Liver (tissue), 8 donors: ENCODE measurements at regions not wholly inside any gene's neighbourhood (a gene's known extent, or its start where the extent isn't known, plus 50 kb on each side); places are given as distances from the start of the nearest gene placed in this dataset.

ENCODE experiments used
- DNase-seq: peaks from one replicate; pipeline ENCODE4 v3.0.0-alpha.2; 2017; ENCODE audit warnings: low spot score
- H3K27ac ChIP-seq, 2 donors: one replicate each; pipeline ENCODE4 v1.7.0; 2013; ENCODE audit warnings: inconsistent platforms in 2 of 2, low read length in 2 of 2, control low read depth in 1 of 2, low read depth in 1 of 2, mild to moderate bottlenecking in 1 of 2
- H3K27me3 ChIP-seq, 4 donors: one replicate each; pipeline versions ENCODE4 v1.6.1 to v1.7.0; 2013; ENCODE audit warnings: low read length in 3 of 4, inconsistent platforms in 1 of 4, mild to moderate bottlenecking in 1 of 4, moderate library complexity in 1 of 4; ENCODE audit not compliant: control insufficient read depth in 4 of 4, insufficient read depth in 4 of 4
- H3K36me3 ChIP-seq, 4 donors: one replicate each; pipeline versions ENCODE4 v1.6.1 to v1.7.0; 2013; ENCODE audit warnings: low read length in 3 of 4, mild to moderate bottlenecking in 3 of 4, low read depth in 1 of 4, moderate library complexity in 1 of 4; ENCODE audit not compliant: control insufficient read depth in 4 of 4, insufficient read depth in 3 of 4
- H3K4me1 ChIP-seq, 4 donors: one replicate each; pipeline versions ENCODE4 v1.6.1 to v1.7.0; 2013; ENCODE audit warnings: low read length in 3 of 4, mild to moderate bottlenecking in 3 of 4, moderate library complexity in 1 of 4; ENCODE audit not compliant: control insufficient read depth in 4 of 4, insufficient read depth in 4 of 4
- H3K4me3 ChIP-seq, 3 donors: one replicate each; pipeline versions ENCODE4 v1.6.1 to v1.7.0; 2013; ENCODE audit warnings: low read length in 3 of 3, control low read depth in 1 of 3, low read depth in 1 of 3, mild to moderate bottlenecking in 1 of 3
- H3K9ac ChIP-seq, 2 donors: one replicate each; pipeline ENCODE4 v1.7.0; 2013; ENCODE audit warnings: low read length in 2 of 2, mild to moderate bottlenecking in 2 of 2, moderate library complexity in 2 of 2, control low read depth in 1 of 2, low read depth in 1 of 2
- H3K9me3 ChIP-seq, 4 donors: one replicate each; pipeline versions ENCODE4 v1.6.1 to v1.7.0; 2013; ENCODE audit warnings: low read length in 3 of 4; ENCODE audit not compliant: control insufficient read depth in 4 of 4
- EGR1 ChIP-seq, 2 donors: IDR thresholded peaks; 2 replicates each; pipeline ENCODE4 v1.6.1; 2016 to 2018; ENCODE audit warnings: antibody characterized with exemption in 2 of 2, low read depth in 2 of 2
- FOXA1 ChIP-seq: IDR thresholded peaks from 2 replicates; pipeline ENCODE4 v1.6.1; 2016; ENCODE audit warnings: antibody characterized with exemption
- FOXA2 ChIP-seq: IDR thresholded peaks from 2 replicates; pipeline ENCODE4 v1.6.1; 2016; ENCODE audit warnings: antibody characterized with exemption
- GABPA ChIP-seq, 2 donors: IDR thresholded peaks in 1 of 2; conservative IDR thresholded peaks in 1 of 2; 2 replicates each; pipeline ENCODE4 v1.6.1; 2016; ENCODE audit warnings: antibody characterized with exemption in 2 of 2, mild to moderate bottlenecking in 1 of 2, moderate library complexity in 1 of 2
- HNF4G ChIP-seq: IDR thresholded peaks from 2 replicates; pipeline ENCODE4 v1.6.1; 2016; ENCODE audit warnings: antibody characterized with exemption
- JUND ChIP-seq, 2 donors: IDR thresholded peaks; 2 replicates each; pipeline ENCODE4 v1.6.1; 2016; ENCODE audit warnings: antibody characterized with exemption in 2 of 2
- NR2F2 ChIP-seq: IDR thresholded peaks from 2 replicates; pipeline ENCODE4 v1.6.1; 2016; ENCODE audit warnings: antibody characterized with exemption
- RAD21 ChIP-seq, 2 donors: IDR thresholded peaks; 2 replicates each; pipeline ENCODE4 v1.6.1; 2016; ENCODE audit warnings: antibody characterized with exemption in 2 of 2, mild to moderate bottlenecking in 2 of 2
- RXRA ChIP-seq, 2 donors: IDR thresholded peaks; 2 replicates each; pipeline ENCODE4 v1.6.1; 2017 to 2018; ENCODE audit warnings: antibody characterized with exemption in 2 of 2, mild to moderate bottlenecking in 1 of 2
- SP1 ChIP-seq: IDR thresholded peaks from 2 replicates; pipeline ENCODE4 v1.6.1; 2018; ENCODE audit warnings: antibody characterized with exemption, mild to moderate bottlenecking
- TAF1 ChIP-seq: conservative IDR thresholded peaks from 2 replicates; pipeline ENCODE4 v1.6.1; 2016; ENCODE audit warnings: antibody characterized with exemption, mild to moderate bottlenecking
- YY1 ChIP-seq: IDR thresholded peaks from 2 replicates; pipeline ENCODE4 v1.6.1; 2016; ENCODE audit warnings: antibody characterized with exemption, mild to moderate bottlenecking
- WGBS: extraction: QIAGEN DNeasy Blood & Tissue Kit; methylation state at CpG from one replicate; pipeline ENCODE4 v1.1.7; 2013; 5-methylcytosine and 5-hydroxymethylcytosine counted together
- TF ChIP-seq, protein P1 (sequence below): IDR thresholded peaks from 2 replicates; pipeline ENCODE4 v1.6.1; 2016; ENCODE audit warnings: antibody characterized with exemption, mild to moderate bottlenecking
- TF ChIP-seq, protein P2 (sequence below): fragments of 150-350 bp; IDR thresholded peaks from 2 replicates; pipeline ENCODE4 v1.5.1; 2017; ENCODE audit warnings: improper control_type of control experiment, low read depth, low read length; ENCODE audit not compliant: missing input control
- TF ChIP-seq, protein P3 (sequence below): IDR thresholded peaks from 2 replicates; pipeline ENCODE4 v1.6.1; 2016; ENCODE audit warnings: antibody characterized with exemption
- TF ChIP-seq, protein P4 (sequence below): IDR thresholded peaks from 2 replicates; pipeline ENCODE4 v1.6.1; 2016; ENCODE audit warnings: antibody characterized with exemption
- TF ChIP-seq, protein P5 (sequence below): IDR thresholded peaks from 2 replicates; pipeline ENCODE4 v1.6.1; 2016; ENCODE audit warnings: antibody characterized with exemption
- donor health status: healthy.
- donor health status: healthy.
- donor health status: healthy.
- donor health status: healthy.
- donor health status: healthy.

DNA sequence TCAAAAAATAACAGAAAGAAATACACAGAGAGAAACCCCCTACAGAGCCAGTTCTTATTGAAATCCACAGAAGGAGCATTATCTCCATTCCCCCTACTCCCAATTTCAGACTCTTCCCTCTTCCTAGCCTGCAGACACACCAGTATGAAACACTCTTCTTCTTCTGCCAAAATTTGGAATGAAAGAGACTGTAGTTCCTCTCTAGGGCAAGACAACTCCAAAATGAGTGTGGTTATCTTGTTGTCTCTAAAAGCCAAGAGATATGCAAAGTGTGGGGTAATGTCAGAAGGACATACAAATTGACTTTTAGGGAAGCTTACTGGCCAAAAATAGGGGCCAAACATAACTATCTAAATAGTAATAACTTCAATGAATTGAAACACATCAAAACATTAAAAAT lies 337.1 kb upstream of the SETBP1 start:
- no peaks in the 10 kb centered on the region for H3K27me3 ChIP-seq

DNA sequence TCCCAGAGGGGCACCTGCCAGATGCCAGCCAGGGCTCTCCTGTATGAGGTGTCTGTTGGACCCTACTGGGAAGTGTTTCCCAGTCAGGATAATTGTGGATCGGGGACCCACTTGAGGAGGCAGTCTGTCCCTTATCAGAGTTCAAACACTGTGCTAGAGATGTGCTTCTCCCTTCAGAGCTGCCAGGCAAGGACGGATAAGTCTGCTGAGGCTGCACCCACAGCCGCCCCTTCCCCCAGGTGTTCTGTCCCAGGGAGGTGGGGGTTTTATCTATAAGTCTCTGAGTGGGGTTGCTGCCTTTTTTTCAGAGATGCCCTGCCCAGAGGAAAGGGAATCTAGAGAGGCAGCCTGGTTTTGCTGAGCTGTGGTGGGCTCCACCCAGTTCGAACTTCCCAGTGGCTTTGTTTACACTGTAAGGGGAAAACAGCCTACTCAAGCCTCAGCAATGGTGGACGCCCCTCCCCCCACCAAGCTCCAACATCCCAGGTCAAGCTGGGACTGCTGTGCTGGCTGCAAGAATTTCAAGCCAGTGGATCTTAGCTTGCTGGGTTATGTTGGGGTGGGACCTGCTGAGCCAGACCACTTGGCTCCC lies 324.0 kb upstream of the SETBP1 start:
- Histone ChIP-seq H3K27ac (no peak overlapping the region), H3K9ac (no peak overlapping the region), H3K9me3 (no peaks in the 10 kb centered on the region), H3K36me3 (no peaks in the 10 kb centered on the region), H3K4me1 (no peaks in the 10 kb centered on the region), H3K27me3 (no peaks in the 10 kb centered on the region), H3K4me3 (no peak overlapping the region)
- WGBS, result 31% methylated on average over 5 of the region's 5 CpGs
- TF ChIP-seq GABPA (IDR thresholded peaks at IDR 0.05 in 1 of 2, conservative IDR thresholded peaks at IDR 0.05 in 1 of 2) (no peak), FOXA2 (no peak), JUND (IDR thresholded peaks at IDR 0.05) (no peak)
- TF ChIP-seq, protein P1, sequence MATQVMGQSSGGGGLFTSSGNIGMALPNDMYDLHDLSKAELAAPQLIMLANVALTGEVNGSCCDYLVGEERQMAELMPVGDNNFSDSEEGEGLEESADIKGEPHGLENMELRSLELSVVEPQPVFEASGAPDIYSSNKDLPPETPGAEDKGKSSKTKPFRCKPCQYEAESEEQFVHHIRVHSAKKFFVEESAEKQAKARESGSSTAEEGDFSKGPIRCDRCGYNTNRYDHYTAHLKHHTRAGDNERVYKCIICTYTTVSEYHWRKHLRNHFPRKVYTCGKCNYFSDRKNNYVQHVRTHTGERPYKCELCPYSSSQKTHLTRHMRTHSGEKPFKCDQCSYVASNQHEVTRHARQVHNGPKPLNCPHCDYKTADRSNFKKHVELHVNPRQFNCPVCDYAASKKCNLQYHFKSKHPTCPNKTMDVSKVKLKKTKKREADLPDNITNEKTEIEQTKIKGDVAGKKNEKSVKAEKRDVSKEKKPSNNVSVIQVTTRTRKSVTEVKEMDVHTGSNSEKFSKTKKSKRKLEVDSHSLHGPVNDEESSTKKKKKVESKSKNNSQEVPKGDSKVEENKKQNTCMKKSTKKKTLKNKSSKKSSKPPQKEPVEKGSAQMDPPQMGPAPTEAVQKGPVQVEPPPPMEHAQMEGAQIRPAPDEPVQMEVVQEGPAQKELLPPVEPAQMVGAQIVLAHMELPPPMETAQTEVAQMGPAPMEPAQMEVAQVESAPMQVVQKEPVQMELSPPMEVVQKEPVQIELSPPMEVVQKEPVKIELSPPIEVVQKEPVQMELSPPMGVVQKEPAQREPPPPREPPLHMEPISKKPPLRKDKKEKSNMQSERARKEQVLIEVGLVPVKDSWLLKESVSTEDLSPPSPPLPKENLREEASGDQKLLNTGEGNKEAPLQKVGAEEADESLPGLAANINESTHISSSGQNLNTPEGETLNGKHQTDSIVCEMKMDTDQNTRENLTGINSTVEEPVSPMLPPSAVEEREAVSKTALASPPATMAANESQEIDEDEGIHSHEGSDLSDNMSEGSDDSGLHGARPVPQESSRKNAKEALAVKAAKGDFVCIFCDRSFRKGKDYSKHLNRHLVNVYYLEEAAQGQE, result no peak
- TF ChIP-seq, protein P2, sequence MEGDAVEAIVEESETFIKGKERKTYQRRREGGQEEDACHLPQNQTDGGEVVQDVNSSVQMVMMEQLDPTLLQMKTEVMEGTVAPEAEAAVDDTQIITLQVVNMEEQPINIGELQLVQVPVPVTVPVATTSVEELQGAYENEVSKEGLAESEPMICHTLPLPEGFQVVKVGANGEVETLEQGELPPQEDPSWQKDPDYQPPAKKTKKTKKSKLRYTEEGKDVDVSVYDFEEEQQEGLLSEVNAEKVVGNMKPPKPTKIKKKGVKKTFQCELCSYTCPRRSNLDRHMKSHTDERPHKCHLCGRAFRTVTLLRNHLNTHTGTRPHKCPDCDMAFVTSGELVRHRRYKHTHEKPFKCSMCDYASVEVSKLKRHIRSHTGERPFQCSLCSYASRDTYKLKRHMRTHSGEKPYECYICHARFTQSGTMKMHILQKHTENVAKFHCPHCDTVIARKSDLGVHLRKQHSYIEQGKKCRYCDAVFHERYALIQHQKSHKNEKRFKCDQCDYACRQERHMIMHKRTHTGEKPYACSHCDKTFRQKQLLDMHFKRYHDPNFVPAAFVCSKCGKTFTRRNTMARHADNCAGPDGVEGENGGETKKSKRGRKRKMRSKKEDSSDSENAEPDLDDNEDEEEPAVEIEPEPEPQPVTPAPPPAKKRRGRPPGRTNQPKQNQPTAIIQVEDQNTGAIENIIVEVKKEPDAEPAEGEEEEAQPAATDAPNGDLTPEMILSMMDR, result no peak
- DNase-seq, result no peak

More for the DNA sequence above, 337.1 kb upstream of the SETBP1 start:
- TF ChIP-seq, protein P3, sequence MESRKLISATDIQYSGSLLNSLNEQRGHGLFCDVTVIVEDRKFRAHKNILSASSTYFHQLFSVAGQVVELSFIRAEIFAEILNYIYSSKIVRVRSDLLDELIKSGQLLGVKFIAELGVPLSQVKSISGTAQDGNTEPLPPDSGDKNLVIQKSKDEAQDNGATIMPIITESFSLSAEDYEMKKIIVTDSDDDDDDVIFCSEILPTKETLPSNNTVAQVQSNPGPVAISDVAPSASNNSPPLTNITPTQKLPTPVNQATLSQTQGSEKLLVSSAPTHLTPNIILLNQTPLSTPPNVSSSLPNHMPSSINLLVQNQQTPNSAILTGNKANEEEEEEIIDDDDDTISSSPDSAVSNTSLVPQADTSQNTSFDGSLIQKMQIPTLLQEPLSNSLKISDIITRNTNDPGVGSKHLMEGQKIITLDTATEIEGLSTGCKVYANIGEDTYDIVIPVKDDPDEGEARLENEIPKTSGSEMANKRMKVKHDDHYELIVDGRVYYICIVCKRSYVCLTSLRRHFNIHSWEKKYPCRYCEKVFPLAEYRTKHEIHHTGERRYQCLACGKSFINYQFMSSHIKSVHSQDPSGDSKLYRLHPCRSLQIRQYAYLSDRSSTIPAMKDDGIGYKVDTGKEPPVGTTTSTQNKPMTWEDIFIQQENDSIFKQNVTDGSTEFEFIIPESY, result no peak
- TF ChIP-seq, protein P4, sequence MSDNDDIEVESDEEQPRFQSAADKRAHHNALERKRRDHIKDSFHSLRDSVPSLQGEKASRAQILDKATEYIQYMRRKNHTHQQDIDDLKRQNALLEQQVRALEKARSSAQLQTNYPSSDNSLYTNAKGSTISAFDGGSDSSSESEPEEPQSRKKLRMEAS, result no peak
- TF ChIP-seq FOXA2, result no peak
- TF ChIP-seq, protein P5, sequence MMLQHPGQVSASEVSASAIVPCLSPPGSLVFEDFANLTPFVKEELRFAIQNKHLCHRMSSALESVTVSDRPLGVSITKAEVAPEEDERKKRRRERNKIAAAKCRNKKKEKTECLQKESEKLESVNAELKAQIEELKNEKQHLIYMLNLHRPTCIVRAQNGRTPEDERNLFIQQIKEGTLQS, result no peak
- no peaks in the 10 kb centered on the region for H3K36me3 ChIP-seq
- no peak overlapping the region for H3K4me3 ChIP-seq
- peaks cover 0 to 9% (median 0%) of the 10 kb centered on the region in 4 donors for H3K9me3 ChIP-seq
- H3K4me1 ChIP-seq, result no peaks in the 10 kb centered on the region
- no peak overlapping the region for H3K27ac ChIP-seq
- no peak overlapping the region for H3K9ac ChIP-seq
- DNase-seq, result no peak

DNA sequence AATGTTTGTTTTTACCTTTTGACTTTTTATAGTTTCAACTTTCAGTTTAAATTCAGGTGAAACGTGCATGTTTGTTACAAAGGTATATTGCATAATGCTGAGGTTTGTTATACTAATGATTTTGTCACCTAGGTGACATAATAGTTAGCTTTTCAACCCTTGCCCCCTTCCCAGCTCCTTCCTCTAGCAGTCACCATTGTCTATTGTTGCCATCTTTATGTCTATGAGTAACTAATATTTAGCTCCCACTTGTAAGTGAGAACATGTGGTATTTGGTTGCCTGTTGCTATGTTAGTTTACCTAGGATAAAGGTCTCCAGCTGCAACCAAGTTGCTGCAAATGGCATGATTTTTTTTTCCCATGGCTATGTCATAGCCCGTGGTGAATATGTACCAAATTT lies 322.3 kb upstream of the SETBP1 start:
- H3K4me3 ChIP-seq, result no peak overlapping the region
- no peak overlapping the region for H3K9ac ChIP-seq
- WGBS, result 56% methylated on average over 2 of the region's 2 CpGs
- no peak for DNase-seq
- no peaks in the 10 kb centered on the region for H3K4me1 ChIP-seq
- TF ChIP-seq RXRA (IDR thresholded peaks at IDR 0.05), result no peak
- no peak for TF ChIP-seq EGR1 (IDR thresholded peaks at IDR 0.05; ENCODE audit: low read depth in 2 of 2)
- TF ChIP-seq NR2F2, result no peak
- TF ChIP-seq, protein P5, result no peak
- no peak for TF ChIP-seq JUND (IDR thresholded peaks at IDR 0.05)
- TF ChIP-seq, protein P4, result no peak
- no peak for TF ChIP-seq HNF4G
- no peak for TF ChIP-seq SP1
- TF ChIP-seq, protein P2, result no peak
- no peak for TF ChIP-seq TAF1
- no peak for TF ChIP-seq YY1
- TF ChIP-seq RAD21 (IDR thresholded peaks at IDR 0.05), result no peak
- TF ChIP-seq GABPA (IDR thresholded peaks at IDR 0.05 in 1 of 2, conservative IDR thresholded peaks at IDR 0.05 in 1 of 2), result no peak
- no peak for TF ChIP-seq FOXA2
- TF ChIP-seq FOXA1, result no peak
- H3K27ac ChIP-seq, result no peak overlapping the region
- no peaks in the 10 kb centered on the region for H3K36me3 ChIP-seq
- no peaks in the 10 kb centered on the region for H3K9me3 ChIP-seq
- no peaks in the 10 kb centered on the region for H3K27me3 ChIP-seq
